ENCODE measurements at regions not wholly inside any gene's neighbourhood (a gene's known extent, or its start where the extent isn't known, plus 50 kb on each side); places are given as distances from the start of the nearest gene placed in this dataset.
"Not testable (repeated sequence)": the region's sequence is repeated elsewhere in the genome, so short reads cannot be mapped to it uniquely, and the experiment has no call there.

DNA sequence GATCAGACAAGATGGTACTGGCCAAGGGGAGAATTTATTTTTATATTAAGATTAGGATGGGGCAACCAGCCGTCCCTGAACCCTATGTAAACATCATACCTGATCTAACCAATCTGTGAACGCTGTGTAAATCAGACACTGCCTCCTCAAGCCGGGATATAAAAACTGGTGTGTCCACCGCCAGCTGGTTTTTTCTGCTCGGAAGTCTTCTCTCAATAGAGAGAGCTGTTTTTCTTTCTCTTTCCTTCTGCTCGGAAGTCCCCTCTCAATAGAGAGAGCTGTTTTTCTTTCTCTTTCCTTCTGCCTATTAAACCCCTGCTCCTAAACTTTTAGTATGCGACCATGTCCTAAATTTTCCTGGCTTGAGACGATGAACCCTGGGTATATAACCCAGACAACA, 615.5 kb upstream of the NUDT12 start:
- DNase-seq (ENCODE audit: low spot score): no peak
- in situ Hi-C loops (cut with HindIII; ENCODE audit: low sequenced_read_pairs): no loop called here

DNA sequence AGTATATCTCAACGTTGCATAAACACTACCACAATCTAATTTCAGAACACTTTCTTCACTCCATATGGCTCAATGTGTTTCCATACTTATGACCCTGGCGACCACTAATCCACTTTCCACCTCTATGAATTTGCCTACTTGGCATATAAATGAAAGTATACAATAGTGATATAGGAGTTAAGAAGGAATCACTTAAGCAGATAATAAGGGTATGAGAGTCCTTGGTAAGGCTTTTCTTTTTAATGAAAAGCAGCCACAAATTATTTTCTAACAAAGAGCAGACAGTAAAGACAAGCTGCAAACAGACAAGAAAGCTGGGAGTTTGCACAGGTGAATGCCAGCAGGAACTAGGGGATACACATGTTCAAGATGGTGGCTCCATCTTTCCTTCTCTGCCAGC, 615.1 kb upstream of the NUDT12 start:
- in situ Hi-C loops (cut with HindIII; ENCODE audit: low sequenced_read_pairs): no loop called here
- no peak for DNase-seq (ENCODE audit: low spot score)

DNA sequence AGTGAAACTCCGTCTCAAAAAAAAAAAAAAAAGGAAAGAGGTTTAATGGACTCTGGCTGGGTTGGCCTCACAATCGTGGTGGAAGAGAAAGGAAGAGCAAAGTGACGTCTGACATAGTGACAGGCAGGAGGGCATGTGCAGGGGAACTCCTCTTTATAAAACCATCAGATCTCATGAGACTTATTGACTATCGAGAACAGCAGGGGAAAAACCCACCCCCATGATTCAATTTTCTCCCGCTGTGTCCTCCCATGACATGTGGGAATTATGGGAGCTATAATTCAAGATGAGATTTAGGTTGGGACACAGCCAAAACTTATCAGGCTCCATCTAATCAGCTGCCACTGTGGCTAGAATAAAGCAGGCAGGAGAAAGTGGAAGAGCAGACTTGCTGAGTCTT, 610.4 kb upstream of the NUDT12 start:
- in situ Hi-C loops (cut with HindIII; ENCODE audit: low sequenced_read_pairs): no loop called here
- DNase-seq (ENCODE audit: low spot score): peak; percentile 21

DNA sequence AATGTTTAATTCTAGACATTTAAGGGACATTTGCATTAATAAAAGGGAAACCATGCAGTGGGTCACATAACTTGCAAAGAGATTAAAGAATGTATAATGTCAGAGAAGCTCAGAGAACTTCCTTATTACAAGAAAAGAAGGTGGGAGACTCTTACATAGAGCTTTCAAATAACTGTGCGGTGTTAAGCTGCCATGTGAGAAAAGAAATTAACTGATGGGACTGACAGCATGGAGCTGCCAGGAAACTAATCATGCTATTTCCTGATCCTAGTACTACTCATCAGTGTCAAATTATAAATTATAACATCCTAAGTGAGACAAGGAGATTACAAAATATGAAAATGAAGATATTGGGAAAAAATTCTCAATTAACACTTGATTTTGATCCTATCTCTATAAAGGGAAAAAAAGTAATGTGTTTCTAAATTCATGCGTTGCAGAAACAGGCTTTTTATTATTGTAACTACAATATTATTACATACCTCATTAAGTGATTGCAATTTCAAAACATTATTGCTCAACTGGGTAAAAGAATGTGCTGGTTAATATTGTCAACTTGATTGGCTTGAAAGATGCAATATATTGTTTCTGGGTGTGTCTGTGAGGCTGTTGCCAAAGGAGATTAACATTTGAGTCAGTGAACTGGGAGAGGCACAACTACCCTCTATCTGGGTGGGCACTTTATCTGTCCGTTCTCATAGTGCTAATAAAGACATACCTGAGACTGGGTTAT, 609.5 kb upstream of the NUDT12 start:
- in situ Hi-C loops (cut with HindIII; ENCODE audit: low sequenced_read_pairs): no loop called here

DNA sequence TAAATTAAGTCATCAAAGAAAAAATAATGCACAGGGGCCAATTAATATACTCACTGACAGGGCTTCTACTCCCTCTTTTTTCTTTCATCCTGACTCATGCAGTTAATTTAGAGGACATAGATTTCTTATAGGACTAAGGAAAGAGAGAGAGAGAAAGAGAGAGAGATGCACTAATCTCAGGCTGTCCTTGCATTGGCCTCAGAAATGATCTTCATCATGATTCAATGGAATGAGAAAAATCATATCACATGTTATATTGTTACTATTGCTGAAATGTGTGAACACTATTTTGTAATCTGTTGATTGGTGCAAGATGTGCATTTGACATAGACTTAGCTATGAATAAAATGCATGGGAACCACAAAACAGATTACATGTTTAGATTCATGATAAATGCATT, 608.3 kb upstream of the NUDT12 start:
- in situ Hi-C loops (cut with HindIII; ENCODE audit: low sequenced_read_pairs): no loop called here

More for the DNA sequence above, 609.5 kb upstream of the NUDT12 start:
- no peak for DNase-seq (ENCODE audit: low spot score)

DNA sequence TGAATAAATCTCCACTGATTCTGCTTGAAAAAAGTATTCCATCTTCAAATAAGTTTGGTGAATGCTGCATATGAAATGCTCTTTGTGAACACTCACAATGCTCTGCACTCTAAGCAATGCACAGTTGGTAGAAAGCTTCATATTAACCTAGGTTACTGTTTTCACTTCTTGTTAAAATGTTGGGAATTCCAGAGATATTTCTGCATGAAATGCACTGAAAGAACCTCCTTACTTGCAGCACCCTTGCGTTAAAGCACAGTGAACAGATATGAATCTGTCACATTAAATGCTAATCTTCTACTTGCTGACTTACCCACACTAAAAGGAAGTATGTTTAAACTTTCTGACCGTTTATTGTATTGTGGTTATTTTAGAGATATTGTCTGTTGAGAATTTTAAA, 584.1 kb upstream of the NUDT12 start:
- DNase-seq (ENCODE audit: low spot score): peak; percentile 8
- in situ Hi-C loops (cut with HindIII; ENCODE audit: low sequenced_read_pairs): no loop called here

More for the DNA sequence above, 608.3 kb upstream of the NUDT12 start:
- no peak for DNase-seq (ENCODE audit: low spot score)

DNA sequence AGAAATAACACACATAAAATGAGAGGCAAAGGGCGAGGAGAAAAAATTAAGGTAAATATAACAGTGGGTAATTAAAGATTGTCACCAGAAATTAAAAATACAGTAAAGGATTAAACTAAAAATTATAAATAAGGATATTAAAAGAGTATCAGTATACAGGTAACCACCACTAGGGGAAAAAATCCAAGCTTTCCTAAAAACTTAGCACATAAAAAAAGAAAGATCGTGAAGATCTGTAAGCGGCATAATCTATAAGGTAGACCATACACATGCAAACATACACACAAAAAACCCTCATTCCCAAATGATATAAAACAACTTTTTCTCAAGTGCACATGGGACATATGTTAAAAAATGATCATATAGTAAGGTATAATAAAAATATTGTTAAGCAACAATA, 577.3 kb upstream of the NUDT12 start:
- in situ Hi-C loops (cut with HindIII; ENCODE audit: low sequenced_read_pairs): no loop called here
- no peak for DNase-seq (ENCODE audit: low spot score)

DNA sequence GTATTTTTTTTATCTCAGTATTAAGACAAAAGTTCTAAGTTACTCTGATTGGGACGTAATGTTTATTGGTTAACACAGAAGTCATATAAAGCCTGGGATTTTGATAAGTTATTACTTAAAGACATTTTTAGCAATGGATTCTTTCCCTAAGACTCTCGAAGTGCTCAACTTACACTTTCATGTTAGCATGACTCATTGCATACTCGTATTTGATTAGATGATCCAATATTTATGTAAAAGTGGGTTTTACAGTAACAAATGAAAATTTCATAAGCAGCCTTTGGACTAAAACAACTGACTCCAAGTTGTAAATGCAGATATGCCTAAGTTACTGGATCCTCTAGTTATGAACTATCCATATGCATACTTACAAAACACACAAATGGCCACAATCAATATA, 567.7 kb upstream of the NUDT12 start:
- in situ Hi-C loops (cut with HindIII; ENCODE audit: low sequenced_read_pairs): no loop called here

DNA sequence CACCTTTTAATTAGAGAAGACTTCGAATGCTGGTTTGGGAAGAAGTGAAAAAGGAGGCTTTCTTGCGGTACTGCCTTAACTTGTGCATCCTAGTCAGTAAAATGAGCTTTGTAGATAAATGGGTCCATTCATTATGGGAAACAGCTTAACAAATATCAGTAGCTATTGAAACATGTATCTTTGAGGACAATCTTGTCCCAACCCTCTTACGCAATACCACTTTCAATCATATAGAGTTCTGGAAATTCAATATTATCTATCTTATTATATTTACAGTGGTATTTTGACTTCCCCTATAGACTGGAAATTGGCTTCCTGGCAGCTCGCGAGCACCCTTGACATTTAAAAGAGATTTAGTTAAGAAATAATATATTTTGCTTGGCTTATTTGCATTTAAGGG, 565.8 kb upstream of the NUDT12 start:
- DNase-seq (ENCODE audit: low spot score): no peak
- in situ Hi-C loops (cut with HindIII; ENCODE audit: low sequenced_read_pairs): no loop called here

More for the DNA sequence above, 567.7 kb upstream of the NUDT12 start:
- no peak for DNase-seq (ENCODE audit: low spot score)

DNA sequence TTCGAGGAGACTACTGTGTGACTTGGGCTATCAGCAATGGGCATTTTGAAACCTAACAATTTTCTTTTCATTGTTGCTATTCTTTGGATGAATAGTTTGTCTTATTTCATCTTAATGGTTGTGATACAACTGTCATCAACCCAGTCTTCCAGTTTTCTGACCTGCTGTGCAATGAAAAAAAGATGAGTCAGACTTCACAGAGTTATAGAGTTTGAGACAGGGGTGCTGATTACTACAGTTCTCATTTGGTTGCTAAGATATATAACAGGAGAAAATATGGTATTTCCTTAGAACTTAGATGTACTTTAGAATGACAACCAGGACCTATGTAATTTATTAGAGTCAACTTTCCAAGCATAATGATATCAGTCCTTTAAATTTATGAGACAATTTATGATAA, 564.4 kb upstream of the NUDT12 start:
- in situ Hi-C loops (cut with HindIII; ENCODE audit: low sequenced_read_pairs): no loop called here
- no peak for DNase-seq (ENCODE audit: low spot score)

DNA sequence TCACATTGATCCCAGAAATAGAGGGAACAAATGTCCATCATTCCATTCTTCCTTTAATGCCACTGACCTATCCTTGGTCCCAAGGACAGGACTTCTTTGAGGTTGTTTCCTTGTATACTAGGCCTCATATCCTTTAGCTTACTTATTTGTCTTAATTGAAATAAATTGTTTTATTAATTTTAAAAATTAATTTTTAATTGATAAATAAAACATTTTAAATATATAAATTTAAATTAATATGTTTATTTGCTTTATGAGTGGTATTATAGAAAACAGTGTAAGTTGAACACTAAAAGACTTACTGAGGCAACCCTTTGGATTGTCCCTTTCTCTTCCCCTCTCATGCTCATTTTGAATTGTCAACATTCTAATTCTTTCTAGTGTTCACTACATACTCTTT, 556.9 kb upstream of the NUDT12 start:
- DNase-seq (ENCODE audit: low spot score): no peak
- in situ Hi-C loops (cut with HindIII; ENCODE audit: low sequenced_read_pairs): no loop called here

DNA sequence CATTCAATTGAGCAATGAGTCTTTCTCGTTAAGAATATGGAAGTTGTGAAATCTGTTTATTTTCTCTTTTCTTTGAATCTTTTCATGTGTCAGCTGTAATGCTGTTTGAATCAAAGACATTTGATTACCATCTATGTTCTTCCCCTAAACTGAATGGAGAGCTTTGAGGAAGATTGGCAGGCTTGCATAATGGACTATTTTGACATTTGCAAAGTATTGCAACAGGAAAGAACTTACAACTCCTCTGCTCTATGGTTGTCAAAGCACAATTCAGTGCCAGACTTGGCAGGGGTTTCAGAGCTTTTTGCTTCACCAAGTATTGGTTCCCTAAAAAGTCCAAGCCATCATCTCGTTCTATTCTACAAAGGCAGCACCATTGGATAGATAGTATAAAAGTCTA, 549.0 kb upstream of the NUDT12 start:
- no peak for DNase-seq (ENCODE audit: low spot score)
- in situ Hi-C loops (cut with HindIII; ENCODE audit: low sequenced_read_pairs): no loop called here

DNA sequence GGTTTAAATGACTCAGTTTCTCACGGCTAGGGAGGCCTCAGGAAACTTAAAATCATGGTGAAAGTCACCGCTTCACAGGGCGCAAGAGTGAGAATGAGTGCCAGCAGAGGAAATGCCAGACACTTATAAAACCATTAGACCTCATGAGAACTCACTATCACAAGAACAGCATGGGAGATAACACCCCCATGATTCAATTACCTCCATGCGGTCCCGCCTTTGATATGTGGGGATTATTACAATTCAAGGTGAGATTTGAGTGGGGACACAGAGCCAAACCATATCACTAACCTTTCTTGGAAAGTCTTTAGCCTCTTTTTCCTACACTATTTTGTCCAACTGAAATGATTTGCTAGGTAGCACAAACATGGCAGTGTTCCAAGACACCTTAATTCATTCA, 533.9 kb upstream of the NUDT12 start:
- in situ Hi-C loops (cut with HindIII; ENCODE audit: low sequenced_read_pairs): no loop called here
- DNase-seq (ENCODE audit: low spot score): no peak

DNA sequence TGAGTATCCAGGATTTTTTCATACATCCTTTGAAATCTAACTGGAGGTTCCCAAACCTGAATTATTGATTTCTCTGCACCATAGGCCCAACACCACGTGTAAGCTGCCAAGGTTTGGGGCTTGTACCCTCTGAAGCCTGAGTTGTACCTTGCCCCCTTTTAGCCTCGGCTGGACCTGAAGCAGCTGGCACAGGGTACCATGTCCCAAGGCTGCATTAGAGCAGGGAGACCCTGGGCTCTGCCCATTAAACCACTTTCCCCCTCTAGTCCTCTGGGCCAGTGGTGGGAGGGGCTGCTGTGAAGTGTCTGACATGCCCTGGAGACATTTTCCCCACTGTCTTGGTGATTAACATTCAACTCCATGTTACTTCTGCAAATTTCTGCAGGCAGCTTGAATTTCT, 532.9 kb upstream of the NUDT12 start:
- in situ Hi-C loops (cut with HindIII; ENCODE audit: low sequenced_read_pairs): no loop called here
- no peak for DNase-seq (ENCODE audit: low spot score)

DNA sequence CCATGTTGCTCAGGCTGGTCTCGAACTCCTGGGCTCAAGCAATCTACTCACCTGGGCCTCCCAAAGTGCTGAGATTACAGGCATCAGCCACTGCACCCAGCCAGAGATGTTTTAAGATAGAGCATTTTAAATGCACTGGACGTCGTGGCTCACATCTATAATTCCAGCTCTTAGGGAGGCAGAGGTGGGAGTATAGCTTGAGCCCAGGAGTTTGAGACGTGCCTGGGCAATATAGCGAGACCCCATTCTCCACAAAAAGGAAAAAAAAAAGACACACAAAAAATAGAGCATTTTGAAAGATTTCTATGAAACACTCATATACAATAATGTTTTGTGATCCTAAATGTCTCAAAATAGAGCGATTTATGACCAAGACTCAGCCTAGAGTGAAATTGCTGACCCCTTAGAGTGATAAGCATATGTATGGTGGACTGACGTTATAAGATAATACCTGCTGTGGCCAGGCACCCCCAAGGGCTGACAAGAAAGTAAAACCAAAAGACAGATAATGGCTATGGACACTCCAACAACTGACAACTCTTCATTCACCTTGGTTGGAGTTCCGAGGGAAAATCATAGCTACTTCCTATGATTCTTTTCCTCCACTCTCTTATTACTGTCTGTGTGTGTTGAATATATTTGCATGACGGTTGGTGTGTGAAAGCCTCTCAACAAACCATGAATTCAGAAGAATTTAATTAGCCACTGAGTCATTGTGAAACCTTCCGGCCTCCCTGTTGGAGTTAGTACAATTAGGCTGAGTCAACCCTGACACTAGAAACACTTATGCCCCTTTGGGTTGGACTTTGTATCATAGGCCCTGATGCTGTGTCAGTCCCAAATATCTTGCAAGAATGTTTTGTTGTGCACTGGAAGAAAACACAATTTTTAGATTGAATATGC, 526.5 kb upstream of the NUDT12 start:
- no peak for DNase-seq (ENCODE audit: low spot score)
- in situ Hi-C loops (cut with HindIII; ENCODE audit: low sequenced_read_pairs): no loop called here

DNA sequence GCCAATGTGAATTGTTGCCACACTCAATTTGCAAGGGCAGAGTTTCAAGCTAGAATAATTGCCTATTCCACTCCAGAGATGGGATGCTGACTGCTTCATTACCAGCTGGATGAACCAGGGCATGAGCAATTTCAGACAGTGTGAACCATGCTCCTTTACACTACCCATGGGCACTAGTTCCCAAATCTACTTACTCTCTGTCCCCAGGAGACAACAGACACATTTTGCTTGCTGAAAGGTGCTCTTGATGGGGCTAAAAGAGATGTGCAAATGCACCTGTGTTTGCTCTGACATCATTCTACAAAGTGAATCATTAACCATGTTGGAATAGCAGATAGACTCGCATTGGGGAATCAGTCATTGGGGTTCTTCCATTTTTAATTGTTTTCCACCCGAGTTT, 522.3 kb upstream of the NUDT12 start:
- in situ Hi-C loops (cut with HindIII; ENCODE audit: low sequenced_read_pairs): no loop called here
- no peak for DNase-seq (ENCODE audit: low spot score)

DNA sequence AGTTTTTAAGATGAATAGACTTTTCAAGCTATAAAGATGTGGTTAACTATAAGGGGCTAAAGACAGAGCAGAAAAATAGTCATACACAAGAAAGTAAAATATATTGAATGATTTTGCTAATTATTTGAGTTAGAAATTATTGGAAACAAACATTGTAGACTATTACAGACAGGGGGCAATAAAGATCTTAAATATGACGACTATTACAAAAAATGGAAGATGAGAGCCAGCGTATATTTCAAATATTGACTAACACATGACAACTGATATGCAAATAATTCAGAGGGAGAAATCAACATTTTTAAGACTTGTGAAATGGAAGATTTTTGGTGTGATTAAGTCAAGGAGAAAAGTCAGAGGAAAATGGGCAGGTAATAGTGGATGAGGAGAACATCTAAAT, 520.2 kb upstream of the NUDT12 start:
- DNase-seq (ENCODE audit: low spot score): no peak
- in situ Hi-C loops (cut with HindIII; ENCODE audit: low sequenced_read_pairs): no loop called here

DNA sequence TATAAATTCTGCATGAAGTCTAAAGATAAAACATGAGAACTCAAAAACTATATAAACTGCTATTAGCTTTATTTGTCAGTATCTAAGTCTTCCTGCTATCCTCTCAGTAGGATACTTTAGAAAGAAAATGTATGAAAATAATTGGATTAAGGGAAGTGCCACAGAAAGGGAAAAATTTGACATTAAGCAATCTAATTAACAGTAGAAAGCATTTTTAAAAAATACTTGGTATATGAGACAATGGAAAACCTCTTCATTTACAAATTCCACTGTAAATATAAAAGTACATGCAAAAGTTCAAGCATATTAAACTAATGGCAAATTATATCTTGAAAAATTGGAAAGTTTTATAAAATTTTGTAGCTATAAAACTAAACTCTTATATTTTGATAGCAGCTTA, 518.6 kb upstream of the NUDT12 start:
- in situ Hi-C loops (cut with HindIII; ENCODE audit: low sequenced_read_pairs): no loop called here
- no peak for DNase-seq (ENCODE audit: low spot score)

DNA sequence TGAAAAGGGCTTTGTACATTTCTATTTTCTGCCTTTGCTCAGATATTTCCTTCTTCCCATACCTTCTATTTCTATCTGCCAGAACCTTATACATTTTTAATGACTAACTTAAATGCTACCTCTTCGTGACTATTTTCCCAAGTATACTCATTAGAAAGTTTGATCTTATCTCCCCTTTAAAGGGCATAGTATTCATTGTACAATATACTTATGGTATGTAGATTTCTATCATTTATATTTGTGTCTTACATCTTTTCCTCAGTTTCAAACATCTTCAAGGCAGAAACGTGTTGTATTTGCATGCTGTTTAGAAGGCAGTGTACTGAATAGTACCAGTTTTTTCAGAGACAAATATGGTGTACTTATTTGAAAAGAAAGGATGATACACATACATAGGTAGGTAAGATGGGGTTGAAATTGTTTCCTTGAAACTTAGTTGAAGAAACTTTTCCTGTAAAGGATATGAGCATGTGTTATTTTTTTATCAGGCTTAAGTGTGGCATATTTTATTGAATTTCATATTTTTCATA, 518.1 kb upstream of the NUDT12 start:
- DNase-seq (ENCODE audit: low spot score): no peak
- in situ Hi-C loops (cut with HindIII; ENCODE audit: low sequenced_read_pairs): no loop called here

DNA sequence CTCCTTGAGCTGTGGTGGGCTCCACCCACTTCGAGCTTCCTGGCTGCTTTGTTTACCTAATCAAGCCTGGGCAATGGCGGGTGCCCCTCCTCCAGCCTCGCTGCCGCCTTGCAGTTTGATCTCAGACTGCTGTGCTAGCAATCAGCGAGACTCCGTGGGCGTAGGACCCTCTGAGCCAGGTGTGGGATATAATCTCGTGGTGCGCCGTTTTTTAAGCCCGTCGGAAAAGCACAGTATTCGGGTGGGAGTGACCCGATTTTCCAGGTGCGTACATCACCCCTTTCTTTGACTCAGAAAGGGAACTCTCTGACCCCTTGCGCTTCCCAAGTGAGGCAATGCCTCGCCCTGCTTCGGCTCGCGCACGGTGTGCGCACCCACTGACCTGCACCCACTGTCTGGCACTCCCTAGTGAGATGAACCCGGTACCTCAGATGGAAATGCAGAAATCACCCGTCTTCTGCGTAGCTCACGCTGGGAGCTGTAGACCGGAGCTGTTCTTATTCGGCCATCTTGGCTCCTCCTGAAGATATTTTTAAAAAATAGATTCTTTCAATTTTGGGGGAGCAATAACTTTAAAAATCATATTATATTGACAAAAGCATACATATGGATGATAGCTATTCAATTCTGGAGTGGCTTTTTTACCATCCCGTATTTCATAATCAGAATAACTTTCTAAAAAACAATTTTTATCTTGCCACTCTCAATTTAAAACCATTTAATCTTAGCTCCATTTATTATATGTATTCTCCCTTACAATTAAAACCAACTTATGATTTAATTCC, 517.5 kb upstream of the NUDT12 start:
- in situ Hi-C loops (cut with HindIII; ENCODE audit: low sequenced_read_pairs): not testable (repeated sequence)

More for the DNA sequence above, 517.5 kb upstream of the NUDT12 start:
- not testable (repeated sequence) for DNase-seq (ENCODE audit: low spot score)
